ENCODE measurements at regions not wholly inside any gene's neighbourhood (a gene's known extent, or its start where the extent isn't known, plus 50 kb on each side); places are given as distances from the start of the nearest gene placed in this dataset.

DNA sequence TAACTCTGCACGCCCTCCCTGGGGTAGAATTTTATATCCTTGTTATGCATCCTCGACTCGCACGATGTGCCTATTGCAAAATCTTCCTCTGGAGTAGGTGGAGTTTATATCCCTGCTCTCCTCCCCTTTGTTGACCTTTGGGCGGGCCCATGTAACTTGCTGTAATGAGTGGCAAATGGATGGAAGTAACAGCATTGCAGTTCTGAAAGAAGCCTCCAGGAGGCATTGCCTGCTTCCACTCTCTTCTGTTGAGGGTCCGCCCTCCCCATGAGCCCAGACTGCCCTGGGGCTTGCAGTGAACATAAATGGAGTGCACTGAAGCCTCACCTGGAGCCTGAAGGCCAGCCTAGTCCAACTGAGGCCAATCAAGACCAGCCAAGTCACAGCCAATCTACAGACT lies 62.2 kb upstream of the GRIK3 start:
- intact Hi-C loops (cut with DNase I): no loop called here
- Histone ChIP-seq H3K27ac (no peak overlapping the region), H3K4me1 (ENCODE audit: insufficient read depth) (no peaks in the 10 kb centered on the region), H3K9me3 (no peaks in the 10 kb centered on the region), H3K4me3 (no peak overlapping the region), H3K36me3 (no peaks in the 10 kb centered on the region), H3K27me3 (no peaks in the 10 kb centered on the region)
- TF ChIP-seq EP300 (IDR thresholded peaks at IDR 0.05) (no peak), CTCF (IDR thresholded peaks at IDR 0.05) (no peak), POLR2A (IDR thresholded peaks at IDR 0.05) (no peak)
- 71 to 77% (median 72%) methylated on average over 6 of the region's 6 CpGs for WGBS, 3 donors
- no peak for DNase-seq

GRCh38 chr1:37097731-37098130 lies 63.4 kb upstream of the GRIK3 start:
- Histone ChIP-seq H3K4me3 (no peak overlapping the region), H3K27me3 (no peaks in the 10 kb centered on the region), H3K4me1 (ENCODE audit: insufficient read depth) (no peaks in the 10 kb centered on the region), H3K9me3 (no peaks in the 10 kb centered on the region), H3K36me3 (no peaks in the 10 kb centered on the region), H3K27ac (no peak overlapping the region)
- TF ChIP-seq POLR2A (IDR thresholded peaks at IDR 0.05) (no peak), EP300 (IDR thresholded peaks at IDR 0.05) (no peak), CTCF (IDR thresholded peaks at IDR 0.05) (no peak)
- WGBS, 3 donors: 72 to 79% (median 76%) methylated on average over 7 of the region's 7 CpGs
- intact Hi-C loops (cut with DNase I): no loop called here
- no peak for DNase-seq

GRCh38 chr1:37098237-37098636 lies 63.9 kb upstream of the GRIK3 start:
- no peak overlapping the region for H3K4me3 ChIP-seq
- TF ChIP-seq POLR2A (IDR thresholded peaks at IDR 0.05) (no peak), EP300 (IDR thresholded peaks at IDR 0.05) (no peak), CTCF (IDR thresholded peaks at IDR 0.05) (no peak)

GRCh38 chr1:37100310-37100709 lies 66.0 kb upstream of the GRIK3 start:
- Histone ChIP-seq H3K27me3 (no peaks in the 10 kb centered on the region), H3K36me3 (no peaks in the 10 kb centered on the region), H3K9me3 (no peaks in the 10 kb centered on the region), H3K27ac (no peak overlapping the region), H3K4me3 (no peak overlapping the region), H3K4me1 (ENCODE audit: insufficient read depth) (no peaks in the 10 kb centered on the region)
- TF ChIP-seq CTCF (IDR thresholded peaks at IDR 0.05): no peak
- TF ChIP-seq EP300 (IDR thresholded peaks at IDR 0.05): no peak
- TF ChIP-seq POLR2A (IDR thresholded peaks at IDR 0.05): no peak
- no peak for DNase-seq
- intact Hi-C loops (cut with DNase I): no loop called here
- 22 to 33% (median 28%) methylated on average over 1 of the region's 1 CpG for WGBS, 3 donors

More at GRCh38 chr1:37098237-37098636, 63.9 kb upstream of the GRIK3 start:
- H3K36me3 ChIP-seq: no peaks in the 10 kb centered on the region
- no peak overlapping the region for H3K27ac ChIP-seq
- no peaks in the 10 kb centered on the region for H3K27me3 ChIP-seq
- no peaks in the 10 kb centered on the region for H3K9me3 ChIP-seq
- no peak for DNase-seq
- intact Hi-C loops (cut with DNase I): no loop called here
- no peaks in the 10 kb centered on the region for H3K4me1 ChIP-seq (ENCODE audit: insufficient read depth)
